ENCODE measurements at regions not wholly inside any gene's neighbourhood (a gene's known extent, or its start where the extent isn't known, plus 50 kb on each side); places are given as distances from the start of the nearest gene placed in this dataset.

DNA sequence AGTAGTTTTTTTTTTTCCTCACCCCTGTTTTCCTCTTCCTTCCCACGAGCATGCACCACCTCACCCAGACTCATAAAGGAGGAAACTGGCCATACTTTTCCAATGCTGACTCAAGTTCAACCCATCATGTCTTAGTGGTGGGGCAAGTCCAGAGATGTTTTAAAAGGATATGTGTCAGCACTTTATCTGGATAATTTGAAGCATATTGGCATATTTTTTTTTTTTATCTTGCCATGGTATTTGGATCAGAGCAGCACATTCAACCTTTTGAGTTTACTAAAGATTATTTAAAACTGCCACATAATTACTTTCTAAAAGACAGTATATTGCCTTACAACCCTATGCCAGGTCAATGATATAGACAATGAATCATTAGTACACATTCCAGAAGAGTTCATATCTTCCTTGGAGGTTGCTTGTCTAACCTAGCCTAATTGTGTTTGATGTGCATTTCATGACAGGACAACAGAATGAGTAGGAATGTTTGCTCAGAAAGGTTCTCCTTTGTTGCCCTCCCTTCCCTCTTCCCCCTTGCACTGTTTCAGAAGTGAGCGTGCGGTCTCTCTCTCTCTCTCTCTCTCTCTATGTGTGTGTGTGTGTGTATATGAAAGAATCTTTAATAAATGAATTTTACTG, 950.7 kb upstream of the FAM98A start:
- intact Hi-C loops (cut with DNase I) = no loop called here
- no peaks in the 10 kb centered on the region for H3K4me1 ChIP-seq
- TF ChIP-seq, protein P1, sequence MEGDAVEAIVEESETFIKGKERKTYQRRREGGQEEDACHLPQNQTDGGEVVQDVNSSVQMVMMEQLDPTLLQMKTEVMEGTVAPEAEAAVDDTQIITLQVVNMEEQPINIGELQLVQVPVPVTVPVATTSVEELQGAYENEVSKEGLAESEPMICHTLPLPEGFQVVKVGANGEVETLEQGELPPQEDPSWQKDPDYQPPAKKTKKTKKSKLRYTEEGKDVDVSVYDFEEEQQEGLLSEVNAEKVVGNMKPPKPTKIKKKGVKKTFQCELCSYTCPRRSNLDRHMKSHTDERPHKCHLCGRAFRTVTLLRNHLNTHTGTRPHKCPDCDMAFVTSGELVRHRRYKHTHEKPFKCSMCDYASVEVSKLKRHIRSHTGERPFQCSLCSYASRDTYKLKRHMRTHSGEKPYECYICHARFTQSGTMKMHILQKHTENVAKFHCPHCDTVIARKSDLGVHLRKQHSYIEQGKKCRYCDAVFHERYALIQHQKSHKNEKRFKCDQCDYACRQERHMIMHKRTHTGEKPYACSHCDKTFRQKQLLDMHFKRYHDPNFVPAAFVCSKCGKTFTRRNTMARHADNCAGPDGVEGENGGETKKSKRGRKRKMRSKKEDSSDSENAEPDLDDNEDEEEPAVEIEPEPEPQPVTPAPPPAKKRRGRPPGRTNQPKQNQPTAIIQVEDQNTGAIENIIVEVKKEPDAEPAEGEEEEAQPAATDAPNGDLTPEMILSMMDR (IDR thresholded peaks at IDR 0.05) = no peak
- no peak overlapping the region for H3K27ac ChIP-seq
- H3K9me3 ChIP-seq = peaks cover 0 to 15% (median 0%) of the 10 kb centered on the region in 11 donors
- H3K36me3 ChIP-seq = no peaks in the 10 kb centered on the region
- ATAC-seq (no peak), DNase-seq (no peak)
- H3K4me3 ChIP-seq = no peak overlapping the region
- 73 to 78% methylated on average over 3 of the region's 3 CpGs for WGBS, 2 donors
- H3K27me3 ChIP-seq = no peaks in the 10 kb centered on the region

DNA sequence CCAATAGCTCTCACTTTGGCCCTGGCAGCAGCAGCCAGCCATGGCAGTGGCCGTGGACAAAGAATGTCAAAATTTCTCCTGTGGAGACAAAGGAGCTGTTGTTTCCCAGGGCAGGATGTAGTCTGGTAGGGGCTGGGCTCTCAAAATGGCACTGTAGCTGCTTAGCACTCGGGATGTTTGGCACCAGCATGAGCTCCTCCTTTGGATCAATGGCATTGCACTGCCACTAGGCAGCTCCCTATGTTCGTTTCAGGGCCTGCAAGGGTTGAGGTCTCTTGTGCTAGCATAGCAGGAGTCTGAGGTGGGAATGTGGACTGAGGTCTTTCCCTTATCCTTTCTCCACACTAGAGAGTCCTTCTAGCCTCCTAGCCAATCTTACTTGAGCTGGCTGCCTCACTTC, 948.8 kb upstream of the FAM98A start:
- Histone ChIP-seq H3K36me3 (no peaks in the 10 kb centered on the region), H3K27ac (no peak overlapping the region), H3K4me3 (no peak overlapping the region), H3K27me3 (no peaks in the 10 kb centered on the region), H3K4me1 (no peaks in the 10 kb centered on the region), H3K9me3 (peaks cover 0 to 15% (median 0%) of the 10 kb centered on the region in 11 donors)
- ATAC-seq = no peak
- 60 to 66% methylated on average over 3 of the region's 3 CpGs for WGBS, 2 donors
- intact Hi-C loops (cut with DNase I) = no loop called here
- TF ChIP-seq, protein P1 (IDR thresholded peaks at IDR 0.05) = no peak
- no peak for DNase-seq

DNA sequence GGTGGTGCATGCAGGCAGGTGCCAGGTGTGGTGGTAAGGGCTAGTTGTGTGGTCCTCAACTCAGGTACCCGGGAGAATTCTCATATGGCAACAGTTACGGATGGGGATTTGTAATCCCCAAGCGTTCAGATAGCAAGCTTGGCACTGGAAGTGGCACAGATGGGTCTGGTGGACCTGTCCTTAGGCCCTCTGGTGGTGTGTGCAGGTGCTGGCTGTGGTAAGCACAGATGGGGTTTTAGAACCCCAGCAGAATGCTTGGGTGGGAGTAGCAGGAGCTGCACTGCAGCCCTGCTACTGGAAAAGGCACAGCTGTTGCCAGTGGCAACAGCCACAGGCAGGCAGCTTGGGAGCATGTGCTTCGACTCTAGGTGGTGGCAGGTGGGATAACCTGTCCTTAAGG, 948.2 kb upstream of the FAM98A start:
- H3K27ac ChIP-seq = no peak overlapping the region
- no peaks in the 10 kb centered on the region for H3K4me1 ChIP-seq
- peaks cover 0 to 15% (median 0%) of the 10 kb centered on the region in 11 donors for H3K9me3 ChIP-seq
- no peak for DNase-seq
- intact Hi-C loops (cut with DNase I) = no loop called here
- ATAC-seq = no peak
- H3K4me3 ChIP-seq = no peak overlapping the region
- 83 to 86% methylated on average over 4 of the region's 4 CpGs for WGBS, 2 donors
- TF ChIP-seq, protein P1 (IDR thresholded peaks at IDR 0.05) = no peak
- H3K27me3 ChIP-seq = no peaks in the 10 kb centered on the region
- no peaks in the 10 kb centered on the region for H3K36me3 ChIP-seq

DNA sequence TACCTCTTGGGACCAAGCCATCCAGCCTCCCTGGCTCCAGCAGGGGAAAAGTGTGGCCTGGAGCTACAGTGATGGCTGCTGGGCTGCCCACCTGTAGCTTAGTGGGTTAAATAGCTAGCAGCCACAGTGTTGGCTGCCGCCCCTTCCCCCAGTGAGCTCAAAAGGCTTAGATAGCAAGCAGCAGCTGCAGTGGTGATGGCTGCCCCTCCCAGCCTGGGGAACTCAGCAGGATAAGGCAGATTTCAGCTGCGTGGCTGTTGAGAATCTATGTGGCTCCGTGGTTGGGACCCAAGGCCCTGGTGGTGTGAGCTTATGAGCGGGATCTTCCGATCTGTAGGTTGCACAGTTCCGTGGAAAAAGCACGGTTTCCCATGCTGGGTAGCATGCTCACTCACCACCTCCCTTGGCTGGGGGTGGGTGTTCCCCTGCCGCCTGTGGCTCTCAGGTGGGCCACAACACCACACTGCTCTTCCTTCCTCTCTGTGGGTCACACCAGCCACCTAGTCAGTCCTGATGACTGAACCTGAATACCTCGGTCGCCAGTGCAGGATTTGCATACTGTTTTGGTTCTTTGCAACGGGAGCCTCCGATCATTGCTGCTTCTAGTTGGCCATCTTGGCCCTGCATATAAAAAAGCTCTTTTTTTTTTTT, 946.5 kb upstream of the FAM98A start:
- WGBS, 2 donors = 85% methylated on average over 12 of the region's 12 CpGs
- Histone ChIP-seq H3K27ac (no peak overlapping the region), H3K27me3 (no peaks in the 10 kb centered on the region), H3K4me1 (no peaks in the 10 kb centered on the region), H3K4me3 (no peak overlapping the region), H3K9me3 (peaks cover 0 to 30% (median 0%) of the 10 kb centered on the region in 11 donors), H3K36me3 (no peaks in the 10 kb centered on the region)
- TF ChIP-seq, protein P1 (IDR thresholded peaks at IDR 0.05) = no peak
- intact Hi-C loops (cut with DNase I) = no loop called here
- ATAC-seq (no peak), DNase-seq (no peak)

Data from heart right ventricle (tissue), 16 donors.